Dedifferentiated amniotic fluid mesenchymal stem cell (primary cell): ENCODE measurements at regions not wholly inside any gene's neighbourhood (a gene's known extent, or its start where the extent isn't known, plus 50 kb on each side); places are given as distances from the start of the nearest gene placed in this dataset.
A peak's percentile ranks its signal among the peaks of the same experiment; 100 is the strongest.

ENCODE experiments used
- DNase-seq: peaks from one replicate; pipeline ENCODE4 v3.0.0-alpha.2; 2016; ENCODE audit errors: extremely low spot score

DNA sequence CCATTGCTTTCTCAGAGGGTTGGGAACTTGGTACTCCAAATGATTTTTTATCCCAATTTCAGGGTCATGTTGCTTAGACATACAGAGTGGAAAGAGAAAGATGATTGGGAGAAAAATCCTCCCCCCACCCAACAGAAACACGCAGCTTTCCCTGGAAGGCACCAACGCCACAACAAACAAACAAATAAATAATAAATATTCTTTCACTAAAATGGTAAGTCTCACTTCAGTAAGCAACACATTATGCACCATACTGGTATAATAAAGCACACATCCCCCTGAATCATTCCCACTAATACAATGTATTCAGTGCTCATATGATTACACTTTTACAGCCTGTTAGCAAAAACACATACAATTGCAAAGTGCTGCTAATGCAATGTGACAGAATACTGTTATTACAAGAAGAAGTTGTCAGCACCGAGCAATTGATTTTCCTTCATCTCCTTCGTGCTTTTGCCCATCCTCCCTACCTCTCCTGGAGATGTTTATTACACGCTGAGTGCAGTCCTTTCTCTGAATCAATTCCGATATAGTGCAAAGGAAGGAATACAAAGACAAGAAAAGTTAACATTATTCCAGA, 359.9 kb downstream of the TXNL1 start:
- no peak for DNase-seq

DNA sequence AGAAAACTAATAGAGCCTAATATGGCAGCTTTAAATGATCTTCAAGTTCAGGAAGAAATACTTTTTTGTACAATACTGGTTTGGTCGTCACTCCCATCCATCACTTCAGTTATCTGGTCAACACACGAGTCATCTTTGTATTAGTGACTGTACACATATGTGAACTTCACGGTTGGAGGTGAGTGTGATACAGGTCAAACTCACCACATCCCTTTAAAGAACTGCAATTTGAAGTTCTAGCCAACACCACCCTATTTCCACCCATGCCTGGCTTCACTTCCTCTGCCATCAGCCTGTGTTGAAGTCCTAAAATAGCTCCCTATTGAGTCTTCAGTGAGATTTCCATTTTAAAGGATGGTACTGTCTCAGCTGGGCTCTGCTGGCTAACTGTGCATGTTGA, 361.9 kb downstream of the TXNL1 start:
- DNase-seq = no peak

DNA sequence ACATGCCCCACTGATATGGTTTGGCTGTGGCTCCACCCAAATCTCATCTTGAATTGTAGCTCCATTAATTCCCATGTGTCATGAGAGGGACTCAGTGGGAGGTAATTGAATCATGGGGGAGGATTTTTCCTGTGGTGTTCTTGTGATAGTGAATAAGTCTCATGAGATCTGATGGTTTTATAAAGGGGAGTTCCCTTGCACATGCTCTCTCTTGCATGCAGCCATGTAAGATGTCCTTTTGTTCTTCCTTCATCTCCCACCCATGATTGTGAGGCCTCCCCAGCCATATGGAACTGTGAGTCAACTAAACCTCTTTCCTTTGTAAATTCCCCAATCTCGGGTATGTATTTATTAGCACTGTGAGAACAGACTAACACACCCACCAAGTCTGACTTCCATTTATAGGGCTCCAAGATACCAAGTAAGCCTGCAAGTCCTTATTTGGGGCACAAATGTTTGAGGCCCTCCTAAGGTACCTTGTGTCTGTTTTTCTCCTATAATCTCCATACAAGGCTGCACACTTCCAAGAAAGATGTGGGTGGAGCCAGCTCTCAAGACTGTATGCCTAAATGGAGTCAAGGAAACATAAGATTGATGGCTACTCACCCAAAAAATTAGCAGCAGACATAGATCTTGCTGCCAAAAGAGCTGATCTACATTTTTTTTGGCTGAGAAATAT, 364.7 kb downstream of the TXNL1 start:
- no peak for DNase-seq

DNA sequence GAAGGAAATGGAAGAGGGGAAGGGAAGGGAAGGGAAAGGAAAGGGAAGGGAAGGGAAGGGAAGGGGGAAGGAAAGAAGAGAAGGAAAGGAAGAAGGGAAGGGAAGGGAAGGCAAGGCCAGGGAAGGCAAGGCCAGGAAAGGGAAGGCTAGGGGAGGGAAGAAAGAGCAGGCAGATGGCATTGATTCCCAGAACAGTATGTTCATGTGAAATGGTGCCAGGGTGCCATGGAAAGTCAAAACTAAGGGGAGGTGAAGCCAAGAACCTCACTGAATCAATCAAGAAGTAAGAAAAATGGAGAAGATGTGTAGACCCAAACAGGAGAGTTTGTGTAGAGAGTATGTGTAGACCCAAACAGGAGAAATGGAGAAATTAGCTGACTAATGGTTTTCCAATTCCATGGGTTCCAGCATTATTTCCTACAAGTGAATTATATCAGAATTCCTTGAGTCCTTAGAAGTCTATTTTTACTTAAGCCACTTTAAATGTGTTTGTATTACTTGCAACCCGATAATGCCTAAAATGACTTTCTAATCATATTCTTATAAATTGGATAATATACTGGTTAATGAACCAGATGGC, 367.6 kb downstream of the TXNL1 start:
- no peak for DNase-seq

DNA sequence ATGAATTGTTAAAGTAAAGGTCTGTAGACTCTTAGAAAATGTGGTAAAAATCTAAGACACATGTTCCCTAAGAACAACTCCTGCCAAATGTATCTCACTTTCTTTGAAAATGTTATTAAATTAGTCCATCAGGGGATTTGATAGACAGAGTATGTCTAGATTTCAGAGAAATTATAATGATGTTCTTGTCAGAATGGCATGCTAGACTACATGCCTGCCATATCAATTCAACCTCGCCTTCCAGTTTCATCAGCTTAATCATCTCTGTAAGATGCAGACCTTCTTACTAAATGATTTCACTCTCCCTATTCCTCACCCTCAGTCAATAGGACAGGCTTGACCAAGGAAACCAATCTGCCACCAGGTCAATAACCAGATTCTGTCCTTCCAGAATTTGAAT, 368.4 kb downstream of the TXNL1 start:
- DNase-seq = no peak

DNA sequence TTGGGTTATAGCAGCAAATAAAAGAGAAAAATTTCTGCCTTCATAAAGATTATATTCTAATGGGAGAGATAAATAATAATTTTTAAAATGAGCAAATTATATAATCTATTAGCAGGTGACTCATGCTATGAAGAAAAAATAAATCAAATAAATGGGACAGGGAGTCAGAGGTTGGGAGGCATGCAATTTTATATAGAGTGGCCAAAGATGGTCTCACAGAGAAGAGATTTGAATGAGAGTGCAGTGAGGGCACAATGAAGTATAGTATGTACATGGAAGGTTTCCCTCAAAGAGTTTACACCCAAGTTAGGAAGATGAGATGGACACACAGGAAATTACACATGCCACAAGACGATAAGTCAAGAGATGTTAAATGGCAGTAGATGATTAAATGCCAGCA, 369.4 kb downstream of the TXNL1 start:
- DNase-seq = no peak

DNA sequence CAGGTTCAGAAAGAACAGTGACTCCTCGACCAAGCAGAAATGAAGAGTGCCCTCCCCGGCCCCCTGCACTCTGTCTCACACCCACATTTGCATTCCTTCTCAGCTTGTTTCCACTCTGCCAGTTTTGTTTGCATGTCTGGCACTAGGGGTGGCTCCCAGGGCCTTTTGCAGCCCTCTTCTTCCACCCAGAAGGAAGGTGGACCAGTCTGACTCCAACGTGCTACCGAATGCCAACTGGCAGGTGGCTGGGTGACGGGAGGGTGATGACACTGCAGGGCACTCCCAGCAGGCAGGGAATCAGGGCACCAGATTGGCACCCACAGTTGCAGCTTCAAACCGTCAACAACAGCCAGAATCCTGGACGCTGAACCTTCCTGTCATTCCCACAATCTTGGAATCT, 371.1 kb downstream of the TXNL1 start:
- DNase-seq = no peak

DNA sequence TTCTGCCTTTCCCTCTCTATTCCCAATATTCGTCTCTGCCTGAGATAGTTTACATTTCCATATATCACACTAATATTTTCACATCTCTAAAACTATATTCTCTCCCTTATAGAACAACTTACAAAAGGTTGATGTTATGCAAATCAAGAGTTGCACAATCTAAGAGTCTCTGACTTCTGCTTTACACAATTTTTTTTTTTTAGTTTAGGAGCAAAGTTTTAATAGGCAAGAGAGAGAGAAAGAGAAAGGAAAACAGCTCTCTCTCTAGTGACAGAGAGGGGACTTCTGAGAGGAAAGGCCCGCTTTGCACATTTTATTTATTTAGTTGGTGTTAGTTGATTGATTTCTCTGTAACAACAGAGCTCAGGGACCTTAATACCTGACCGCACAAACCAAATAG, 380.2 kb downstream of the TXNL1 start:
- no peak for DNase-seq

DNA sequence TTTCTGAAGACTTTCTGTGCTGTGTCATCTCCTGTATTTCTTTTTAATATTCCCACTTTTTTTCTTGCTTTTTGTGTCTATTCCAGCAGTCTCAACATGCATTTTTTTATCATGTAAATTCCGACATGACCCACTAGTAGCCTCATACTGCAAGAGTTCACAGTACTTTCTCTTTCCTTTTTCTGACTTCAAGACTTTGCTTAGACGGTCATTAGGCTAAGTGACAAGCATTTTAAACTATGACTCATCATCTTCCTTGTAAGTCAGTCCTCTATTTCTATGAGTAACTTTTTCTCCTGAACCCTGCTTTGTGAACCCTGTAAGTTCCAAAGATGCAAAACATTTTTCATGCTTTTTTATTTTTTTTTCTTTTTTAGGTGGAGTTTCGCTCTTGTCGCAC, 381.2 kb downstream of the TXNL1 start:
- peak; percentile 68 for DNase-seq

DNA sequence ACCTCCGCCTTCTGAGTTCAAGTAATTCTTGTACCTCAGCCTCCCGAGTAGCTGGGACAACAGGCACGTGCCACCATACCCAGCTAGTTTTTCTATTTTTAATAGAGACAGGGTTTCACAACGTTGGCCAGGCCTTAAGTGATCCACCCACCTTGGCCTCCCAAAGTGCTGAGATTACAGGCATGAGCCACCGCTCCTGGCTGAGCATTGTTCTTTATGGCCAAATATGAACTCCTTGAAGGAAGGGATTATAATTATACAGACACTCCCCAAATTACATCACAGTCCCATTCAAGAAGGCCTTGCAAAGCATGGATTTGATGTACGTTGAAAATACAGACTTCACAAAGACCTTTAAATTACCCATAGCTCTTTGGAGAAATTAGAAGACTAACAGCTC, 381.7 kb downstream of the TXNL1 start:
- no peak for DNase-seq

DNA sequence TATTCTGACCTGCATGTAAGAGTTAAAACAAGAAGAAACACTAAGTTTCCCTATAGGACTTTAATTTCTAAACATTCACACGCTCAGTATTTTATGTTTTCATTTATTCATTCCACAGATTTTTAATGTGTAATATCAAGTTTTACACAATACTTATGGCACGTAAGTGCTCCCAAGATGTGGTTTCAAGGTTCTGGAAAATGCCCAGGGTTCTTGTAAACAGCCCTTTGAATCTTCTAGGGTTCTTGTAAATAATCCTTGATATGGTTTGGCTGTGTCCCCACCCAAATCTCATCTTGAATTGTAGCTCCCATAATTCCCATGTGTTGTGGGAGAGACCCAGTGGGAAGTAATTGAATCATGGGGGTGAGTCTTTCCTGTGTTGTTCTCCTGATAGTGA, 383.0 kb downstream of the TXNL1 start:
- DNase-seq = no peak

DNA sequence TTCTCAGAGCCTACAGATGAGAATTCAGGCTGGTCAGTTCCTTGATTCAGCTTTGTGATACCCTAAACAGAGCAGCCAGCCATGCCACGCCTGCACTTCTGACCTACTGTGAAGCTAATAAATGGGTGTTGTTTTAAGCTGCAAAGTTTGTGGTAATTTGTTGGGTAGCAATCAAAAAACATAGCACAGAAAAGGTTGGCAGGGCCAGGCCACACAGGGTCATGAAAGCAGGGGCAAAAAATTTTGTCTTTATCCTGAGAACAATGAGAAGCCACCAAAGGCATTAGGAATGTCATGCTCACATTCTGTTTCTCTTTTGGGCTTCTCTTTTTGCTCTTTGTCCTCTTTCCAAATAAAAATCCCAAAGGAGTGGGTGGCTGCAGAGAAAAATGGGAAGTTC, 385.9 kb downstream of the TXNL1 start:
- no peak for DNase-seq

DNA sequence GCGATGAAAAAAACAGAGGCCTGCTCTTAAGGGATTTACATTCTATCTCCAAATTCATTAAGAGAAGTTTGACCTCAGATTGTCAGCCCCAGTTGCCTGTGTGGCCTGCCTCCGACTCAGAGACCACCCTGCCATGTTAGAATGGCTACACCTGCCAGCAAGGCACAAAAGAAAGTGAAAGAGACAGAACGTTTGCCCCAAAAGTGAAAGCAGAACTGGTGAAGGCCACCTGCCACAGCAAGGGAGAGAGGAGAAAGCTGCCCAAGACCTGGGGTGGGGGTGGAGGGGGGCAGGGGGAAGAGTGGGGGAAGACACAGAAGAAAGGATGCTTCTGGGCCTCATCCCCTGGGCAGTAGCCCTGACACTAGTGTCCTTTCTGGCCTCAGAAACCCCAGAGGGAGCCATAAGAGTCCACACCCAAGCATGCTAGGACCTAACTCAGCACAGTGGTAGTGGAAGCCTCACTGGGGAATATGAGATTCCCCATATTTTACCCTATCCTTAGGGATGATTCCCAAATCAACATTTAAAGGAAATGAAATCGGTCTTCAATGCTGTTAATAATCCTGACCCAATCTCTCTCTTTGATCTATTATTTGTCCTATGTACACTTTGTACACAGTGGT, 389.7 kb downstream of the TXNL1 start:
- DNase-seq = no peak

DNA sequence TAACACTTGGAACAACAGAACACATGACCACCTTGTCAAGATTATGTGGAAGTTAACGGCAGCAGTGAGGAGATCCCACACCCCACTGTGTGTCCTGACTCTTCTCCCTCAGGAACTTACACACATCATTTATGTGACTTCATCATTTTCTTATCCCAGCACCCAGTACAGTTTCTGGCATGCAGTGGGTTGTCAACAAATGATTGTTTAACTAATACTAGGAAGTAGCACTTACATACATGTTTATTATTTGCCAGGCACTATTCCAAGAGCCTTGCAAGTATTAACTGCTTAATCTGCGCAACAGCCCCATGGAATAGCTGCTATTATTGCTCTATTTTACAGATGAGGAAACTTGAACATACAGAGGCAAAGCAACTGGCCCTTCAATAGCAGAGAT, 391.5 kb downstream of the TXNL1 start:
- no peak for DNase-seq

DNA sequence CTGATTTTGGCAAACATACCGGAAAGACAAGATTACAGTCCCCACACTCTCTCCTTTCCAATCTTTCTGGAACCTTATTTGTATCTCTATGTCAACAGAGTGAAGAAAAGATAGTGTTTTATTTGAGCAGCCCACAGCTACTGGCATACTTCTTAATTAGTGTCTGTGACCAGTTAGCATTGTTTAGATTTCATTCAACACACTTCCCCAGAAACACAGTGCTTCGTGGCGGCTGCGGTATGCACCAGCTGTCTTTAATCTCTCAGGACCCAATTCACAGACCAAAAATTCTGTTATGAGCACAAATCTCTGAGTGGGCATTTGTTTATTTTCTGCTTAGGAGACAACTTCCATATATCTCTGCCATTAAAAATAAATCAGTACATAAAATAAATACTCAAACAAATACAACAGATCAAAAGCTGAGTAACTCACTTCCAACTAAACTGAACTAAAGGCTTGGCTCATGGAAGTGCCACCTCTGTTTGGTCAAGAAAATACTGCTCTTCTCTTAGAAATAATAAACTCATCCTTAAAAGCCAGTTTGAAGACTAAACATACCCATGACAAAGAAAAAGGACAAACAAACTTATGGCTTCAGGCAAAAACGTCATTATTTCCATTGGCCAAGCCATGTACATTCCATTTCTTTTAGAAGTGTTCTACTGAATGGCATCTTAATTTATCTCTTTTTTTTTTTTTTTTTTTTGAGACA, 392.4 kb downstream of the TXNL1 start:
- peak; percentile 77 for DNase-seq

DNA sequence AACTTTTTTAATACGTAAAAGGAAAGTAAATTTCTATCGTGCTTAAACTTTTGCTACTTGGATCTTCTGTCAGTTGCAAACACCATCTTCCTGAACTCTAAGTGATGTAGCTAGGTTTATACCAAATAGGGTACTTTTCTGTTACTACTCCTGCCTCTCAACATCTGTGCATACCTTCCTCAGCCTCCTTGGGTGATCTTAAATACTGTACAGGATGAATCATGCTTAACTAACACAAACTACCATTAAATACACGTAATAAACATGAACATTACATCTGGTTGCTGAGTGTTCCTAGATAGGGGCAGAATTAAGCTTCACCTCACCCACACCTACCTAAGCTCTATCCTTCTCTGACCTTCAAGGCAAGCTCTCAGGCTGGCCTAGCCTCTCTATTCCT, 398.0 kb downstream of the TXNL1 start:
- DNase-seq = no peak

DNA sequence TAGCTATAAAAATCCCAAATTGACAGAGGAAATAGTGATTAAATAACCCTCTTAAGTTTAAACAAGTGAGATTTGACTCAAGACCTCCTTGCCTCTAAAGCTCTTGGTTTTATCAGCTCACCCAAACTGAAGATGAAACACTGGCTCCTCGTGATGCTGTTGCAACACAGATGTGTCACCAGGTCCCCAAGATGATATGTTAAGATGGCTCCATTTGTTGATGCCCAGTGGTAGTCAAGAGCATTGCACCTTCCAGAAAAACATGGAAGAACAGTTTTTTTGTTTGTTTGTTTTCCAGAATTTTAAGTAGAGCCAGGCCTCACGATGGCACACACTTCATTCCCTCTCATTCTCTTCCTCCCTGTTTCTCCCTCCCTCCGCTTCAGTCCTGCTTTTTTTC, 399.8 kb downstream of the TXNL1 start:
- DNase-seq = no peak

DNA sequence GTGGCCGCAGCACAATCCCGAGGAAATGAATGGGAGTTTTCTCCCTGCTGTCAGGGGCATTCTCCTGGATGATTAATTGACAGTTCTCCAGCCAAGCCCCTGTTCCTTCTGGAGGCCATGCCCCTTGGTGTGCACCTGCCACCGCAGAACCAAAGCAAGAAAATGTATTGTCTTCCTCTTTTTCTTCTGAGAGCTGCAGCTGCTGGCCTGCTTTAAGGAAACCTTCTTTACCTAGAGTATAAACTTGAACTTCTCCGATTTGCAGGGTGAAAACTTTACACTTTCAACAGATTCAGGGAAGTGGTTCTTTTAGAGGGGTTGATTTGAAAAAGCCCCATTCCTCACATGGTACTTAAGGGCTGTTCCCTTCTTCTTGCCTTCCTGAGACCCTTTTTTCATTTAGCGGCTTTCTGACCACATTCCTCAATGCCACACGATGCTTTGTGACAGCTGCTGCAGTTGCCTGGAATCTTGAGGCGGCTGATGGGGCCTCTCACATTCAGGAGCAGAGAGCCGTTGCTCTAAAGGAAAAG, 402.8 kb downstream of the TXNL1 start:
- DNase-seq = no peak

DNA sequence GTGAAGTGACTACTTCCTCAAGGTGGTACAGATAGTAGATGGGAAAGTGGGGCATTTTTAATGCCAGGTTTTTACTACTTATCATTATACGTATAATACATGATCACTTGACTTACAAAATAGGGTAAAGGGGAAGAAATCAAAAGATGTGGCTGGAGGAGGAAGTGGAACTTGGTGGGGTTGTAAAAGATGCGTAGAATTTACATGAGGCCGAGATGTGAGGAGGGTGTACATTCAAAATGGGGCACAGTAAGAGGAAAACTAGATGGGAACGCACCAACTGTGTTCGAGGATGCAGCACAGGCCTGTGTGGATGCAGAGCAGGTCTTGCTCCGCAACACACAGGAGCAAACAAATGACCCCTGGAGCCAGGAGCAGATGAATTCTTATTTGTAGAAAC, 403.3 kb downstream of the TXNL1 start:
- no peak for DNase-seq

DNA sequence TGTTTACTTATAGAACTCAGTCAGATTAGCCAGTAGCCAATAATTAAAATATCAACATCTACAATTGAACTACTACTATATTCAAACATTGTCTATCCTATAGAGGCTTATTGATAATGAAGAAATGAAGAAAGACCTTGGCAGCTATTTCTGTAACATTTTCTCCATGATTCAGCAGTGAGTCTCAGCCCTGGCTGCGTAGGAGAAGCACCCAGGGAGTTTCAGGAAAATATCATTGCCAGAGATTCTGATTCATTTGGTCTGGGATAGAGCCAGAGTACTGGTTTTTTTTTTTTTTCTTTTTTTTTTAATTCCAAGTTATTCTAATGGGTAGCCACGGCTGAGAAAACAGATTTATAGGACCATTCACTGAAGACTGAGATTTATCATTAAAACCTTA, 404.8 kb downstream of the TXNL1 start:
- peak; percentile 89 for DNase-seq

DNA sequence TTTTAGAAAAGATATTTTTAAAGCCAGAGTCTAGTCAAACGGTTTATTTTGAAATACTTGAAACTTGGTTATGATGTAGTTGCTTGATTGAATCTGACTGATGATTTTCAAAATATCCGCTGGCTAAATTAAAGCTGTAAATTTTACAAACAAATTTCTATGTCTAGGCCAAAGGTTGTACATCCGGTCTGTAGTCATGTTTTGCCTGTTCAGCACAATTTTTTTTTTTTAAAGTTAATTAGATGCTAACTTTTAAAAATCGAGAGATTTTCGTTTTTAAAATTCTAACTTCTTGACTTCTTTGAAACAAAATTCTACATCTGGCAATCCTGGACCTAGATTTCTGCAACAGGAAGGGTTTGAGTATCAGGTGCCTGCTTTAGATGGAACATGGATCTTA, 412.4 kb downstream of the TXNL1 start:
- DNase-seq = no peak
